ENCODE measurements at regions not wholly inside any gene's neighbourhood (a gene's known extent, or its start where the extent isn't known, plus 50 kb on each side); places are given as distances from the start of the nearest gene placed in this dataset. TPM values are rescaled to one million over a fixed set of nuclear protein-coding genes. Genes with fewer than 3 reads are reported as not detected.

DNA sequence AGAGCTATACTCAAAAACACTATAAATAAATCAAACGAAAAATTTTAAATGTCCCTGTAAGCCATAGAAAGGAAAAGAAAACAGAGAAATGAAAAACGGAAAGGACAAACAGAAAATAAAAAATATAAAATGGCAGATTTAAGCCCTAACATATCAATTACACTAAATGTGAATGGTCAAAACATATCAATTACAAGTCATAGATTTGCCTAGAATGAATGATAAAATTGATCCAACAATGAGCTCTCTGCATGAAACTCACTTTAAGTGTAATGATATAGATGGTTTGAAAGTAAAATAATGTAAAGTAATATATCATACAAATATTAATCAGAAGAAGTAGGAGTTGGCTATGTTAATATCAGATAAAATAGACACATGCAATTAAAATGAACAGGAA lies 54.2 kb upstream of the TCF4 start:
- H3F3A ChIP-seq (ENCODE audit: low read depth), result no peaks in the 10 kb centered on the region
- H3K4me2 ChIP-seq, result no peak overlapping the region
- Mint-ChIP-seq H3K4me1 (no peaks in the 10 kb centered on the region), H3K4me3 (no peak overlapping the region), H3K27ac (no peak overlapping the region), H3K9me3 (peaks cover 17% of the 10 kb centered on the region), H3K27me3 (ENCODE audit: insufficient read depth, low read depth) (no peaks in the 10 kb centered on the region), H3K36me3 (peaks cover 3% of the 10 kb centered on the region)
- H3K9ac ChIP-seq, result no peak overlapping the region
- TF ChIP-seq EZH2phosphoT487 (IDR thresholded peaks at IDR 0.05) (no peak), EZH2 (IDR thresholded peaks at IDR 0.05) (no peak)
- TF ChIP-seq, protein P1, sequence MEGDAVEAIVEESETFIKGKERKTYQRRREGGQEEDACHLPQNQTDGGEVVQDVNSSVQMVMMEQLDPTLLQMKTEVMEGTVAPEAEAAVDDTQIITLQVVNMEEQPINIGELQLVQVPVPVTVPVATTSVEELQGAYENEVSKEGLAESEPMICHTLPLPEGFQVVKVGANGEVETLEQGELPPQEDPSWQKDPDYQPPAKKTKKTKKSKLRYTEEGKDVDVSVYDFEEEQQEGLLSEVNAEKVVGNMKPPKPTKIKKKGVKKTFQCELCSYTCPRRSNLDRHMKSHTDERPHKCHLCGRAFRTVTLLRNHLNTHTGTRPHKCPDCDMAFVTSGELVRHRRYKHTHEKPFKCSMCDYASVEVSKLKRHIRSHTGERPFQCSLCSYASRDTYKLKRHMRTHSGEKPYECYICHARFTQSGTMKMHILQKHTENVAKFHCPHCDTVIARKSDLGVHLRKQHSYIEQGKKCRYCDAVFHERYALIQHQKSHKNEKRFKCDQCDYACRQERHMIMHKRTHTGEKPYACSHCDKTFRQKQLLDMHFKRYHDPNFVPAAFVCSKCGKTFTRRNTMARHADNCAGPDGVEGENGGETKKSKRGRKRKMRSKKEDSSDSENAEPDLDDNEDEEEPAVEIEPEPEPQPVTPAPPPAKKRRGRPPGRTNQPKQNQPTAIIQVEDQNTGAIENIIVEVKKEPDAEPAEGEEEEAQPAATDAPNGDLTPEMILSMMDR (IDR thresholded peaks at IDR 0.05), result no peak
- H3K79me2 ChIP-seq (ENCODE audit: low read depth), result no peaks in the 10 kb centered on the region
- no peak for DNase-seq (ENCODE audit: low spot score)
- no peak overlapping the region for H3K4me3 ChIP-seq
- no peak overlapping the region for H2AFZ ChIP-seq (replicated peaks)
- no peaks in the 10 kb centered on the region for H3K9me3 ChIP-seq (ENCODE audit: low read depth)
- H3K27ac ChIP-seq, result no peak overlapping the region
- no peaks in the 10 kb centered on the region for H3K36me3 ChIP-seq
- H4K20me1 ChIP-seq (ENCODE audit: low read depth), result no peaks in the 10 kb centered on the region
- H3K27me3 ChIP-seq, result no peaks in the 10 kb centered on the region
- H3K4me1 ChIP-seq, result no peaks in the 10 kb centered on the region

DNA sequence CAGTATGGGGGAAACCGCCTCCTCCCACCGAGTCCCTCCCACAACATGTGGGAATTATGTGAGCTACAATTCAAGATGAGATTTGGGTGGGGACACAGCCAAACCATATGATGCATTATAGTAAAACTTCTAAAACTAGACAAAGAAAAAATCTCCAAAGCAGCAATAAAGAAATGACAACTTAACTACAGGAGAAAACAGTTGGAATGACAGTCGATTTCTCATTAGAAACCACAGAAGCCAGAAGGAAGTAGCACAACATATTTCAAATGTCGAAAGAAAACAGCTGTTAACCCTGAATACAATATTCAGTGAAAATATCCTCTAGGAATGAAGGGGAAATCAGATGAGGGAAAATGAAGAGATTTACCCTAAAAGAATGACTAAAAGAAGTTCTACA lies 53.5 kb upstream of the TCF4 start:
- Histone ChIP-seq H3K36me3 (no peaks in the 10 kb centered on the region), H3K79me2 (ENCODE audit: low read depth) (no peaks in the 10 kb centered on the region), H4K20me1 (ENCODE audit: low read depth) (no peaks in the 10 kb centered on the region), H3K4me3 (no peak overlapping the region), H2AFZ (replicated peaks) (no peak overlapping the region), H3K9ac (no peak overlapping the region), H3F3A (ENCODE audit: low read depth) (no peaks in the 10 kb centered on the region), H3K27ac (no peak overlapping the region), H3K4me1 (no peaks in the 10 kb centered on the region), H3K27me3 (no peaks in the 10 kb centered on the region), H3K9me3 (ENCODE audit: low read depth) (no peaks in the 10 kb centered on the region), H3K4me2 (no peak overlapping the region)
- H3K36me3 Mint-ChIP-seq, result peaks cover 3% of the 10 kb centered on the region
- TF ChIP-seq EZH2phosphoT487 (IDR thresholded peaks at IDR 0.05), result no peak
- no peak for TF ChIP-seq EZH2 (IDR thresholded peaks at IDR 0.05)
- TF ChIP-seq, protein P1 (IDR thresholded peaks at IDR 0.05), result no peak
- H3K27ac Mint-ChIP-seq, result no peak overlapping the region
- DNase-seq (ENCODE audit: low spot score), result no peak
- H3K27me3 Mint-ChIP-seq (ENCODE audit: insufficient read depth, low read depth), result no peaks in the 10 kb centered on the region
- H3K4me1 Mint-ChIP-seq, result no peaks in the 10 kb centered on the region
- no peak overlapping the region for H3K4me3 Mint-ChIP-seq
- H3K9me3 Mint-ChIP-seq, result peaks cover 17% of the 10 kb centered on the region

Small RNA genes lying in the stretch of these regions (small RNA-seq; reads per million reads assigned to genes)
- not detected for gene RF00045
